ENCODE measurements at regions not wholly inside any gene's neighbourhood (a gene's known extent, or its start where the extent isn't known, plus 50 kb on each side); places are given as distances from the start of the nearest gene placed in this dataset.

GRCh38 chr6:104629826-104630225, 229.9 kb downstream of the HACE1 start:
- TF ChIP-seq CTCF (IDR thresholded peaks at IDR 0.05) (no peak), ZFX (IDR thresholded peaks at IDR 0.05; ENCODE audit: borderline replicate concordance) (no peak)

Data from 22Rv1 (cell line).